GM19025 (cell line): ENCODE measurements at regions not wholly inside any gene's neighbourhood (a gene's known extent, or its start where the extent isn't known, plus 50 kb on each side); places are given as distances from the start of the nearest gene placed in this dataset.
"Not testable (repeated sequence)": the region's sequence is repeated elsewhere in the genome, so short reads cannot be mapped to it uniquely, and the experiment has no call there.

Experiments used
- ATAC-seq: cut with Tn5 transposase; IDR thresholded peaks from one replicate; pipeline ENCODE4 v1.9.1; 2021; ENCODE audit warnings: mild to moderate bottlenecking, low read depth, moderate library complexity; ENCODE audit not compliant: unreplicated experiment

- no peak for ATAC-seq
Observed at GRCh38 chr13:83167203-83167602, 715.1 kb downstream of the SLITRK1 start.

GRCh38 chr13:83166550-83166949, 715.7 kb downstream of the SLITRK1 start:
- no peak for ATAC-seq

- ATAC-seq = no peak
Observed at GRCh38 chr13:83162493-83162892, 719.8 kb downstream of the SLITRK1 start.

GRCh38 chr13:83153848-83154247, 728.4 kb downstream of the SLITRK1 start:
- ATAC-seq = no peak

GRCh38 chr13:83151308-83151660, 731.0 kb downstream of the SLITRK1 start:
- ATAC-seq = no peak

GRCh38 chr13:83150616-83151307, 731.5 kb downstream of the SLITRK1 start:
- ATAC-seq = no peak

- no peak for ATAC-seq
Observed at GRCh38 chr13:83136660-83137059, 745.6 kb downstream of the SLITRK1 start.

- ATAC-seq = no peak
Observed at GRCh38 chr13:83125791-83126190, 756.5 kb downstream of the SLITRK1 start.

GRCh38 chr13:83121896-83122295, 760.4 kb downstream of the SLITRK1 start:
- ATAC-seq = no peak

- ATAC-seq = no peak
Observed at GRCh38 chr13:83117046-83117445, 765.2 kb downstream of the SLITRK1 start.

- ATAC-seq = not testable (repeated sequence)
Observed at GRCh38 chr13:83101574-83102247, 780.6 kb downstream of the SLITRK1 start.

- ATAC-seq = no peak
Observed at GRCh38 chr13:83100237-83100636, 782.0 kb downstream of the SLITRK1 start.

GRCh38 chr13:83088858-83089257, 793.4 kb downstream of the SLITRK1 start:
- no peak for ATAC-seq

- no peak for ATAC-seq
Observed at GRCh38 chr13:83086948-83087347, 795.3 kb downstream of the SLITRK1 start.

- no peak for ATAC-seq
Observed at GRCh38 chr13:83086088-83086487, 796.2 kb downstream of the SLITRK1 start.

GRCh38 chr13:83085186-83085900, 796.9 kb downstream of the SLITRK1 start:
- no peak for ATAC-seq

- no peak for ATAC-seq
Observed at GRCh38 chr13:83077499-83077898, 804.8 kb downstream of the SLITRK1 start.

- not testable (repeated sequence) for ATAC-seq
Observed at GRCh38 chr13:83073930-83074329, 808.3 kb downstream of the SLITRK1 start.

GRCh38 chr13:83065108-83065507, 817.2 kb downstream of the SLITRK1 start:
- no peak for ATAC-seq

- ATAC-seq = no peak
Observed at GRCh38 chr13:83057119-83057518, 825.2 kb downstream of the SLITRK1 start.

GRCh38 chr13:83056269-83056668, 826.0 kb downstream of the SLITRK1 start:
- ATAC-seq = no peak

GRCh38 chr13:83048419-83048818, 833.9 kb downstream of the SLITRK1 start:
- no peak for ATAC-seq
